ENCODE measurements at regions not wholly inside any gene's neighbourhood (a gene's known extent, or its start where the extent isn't known, plus 50 kb on each side); places are given as distances from the start of the nearest gene placed in this dataset.

DNA sequence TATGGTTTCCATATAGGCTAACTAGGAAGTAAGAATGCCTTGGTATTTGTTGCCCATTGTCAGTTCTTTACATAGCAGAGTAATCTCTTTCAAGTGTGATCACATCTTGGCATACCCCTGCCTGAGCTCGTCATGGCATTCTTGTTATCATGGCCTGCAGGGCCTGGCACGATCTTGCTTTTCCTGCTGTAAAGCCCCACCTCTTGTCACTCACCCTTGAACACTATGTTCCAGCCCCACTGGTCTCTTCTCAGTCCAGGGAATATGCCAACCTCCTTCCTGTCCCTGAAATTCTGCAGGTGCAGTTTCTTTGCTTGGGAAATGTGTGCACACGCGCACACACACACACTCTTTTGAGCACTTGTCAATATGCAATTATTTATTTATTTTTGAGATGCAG is 250.2 kb upstream of the DMRT1 start (continued):
- no peak for TF ChIP-seq GABPA (IDR thresholded peaks at IDR 0.05; ENCODE audit: low read depth)
- no peak for TF ChIP-seq IRF4 (IDR thresholded peaks at IDR 0.05; ENCODE audit: low read depth, low read length)
- no peak for TF ChIP-seq RAD51 (IDR thresholded peaks at IDR 0.05)

DNA sequence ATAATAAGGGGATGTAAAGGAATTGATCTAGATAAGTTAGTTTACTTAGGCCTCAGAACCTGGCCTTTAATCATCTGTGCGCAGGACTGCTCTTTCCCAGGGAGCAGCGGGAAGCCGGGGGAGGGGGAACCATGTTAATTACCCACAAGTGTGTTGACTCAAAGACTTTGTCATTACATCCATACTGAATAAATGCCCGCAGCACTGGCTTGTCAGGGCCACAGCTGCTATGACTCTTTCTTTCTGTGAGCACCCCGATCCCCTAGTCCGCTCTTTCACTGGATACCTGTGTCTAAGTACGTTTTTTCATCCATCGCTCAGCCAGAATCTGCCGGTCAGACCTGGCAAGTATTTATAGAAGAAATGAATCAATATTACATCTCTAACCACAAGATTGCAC is 249.3 kb upstream of the DMRT1 start:
- no peaks in the 10 kb centered on the region for H3K4me1 ChIP-seq (ENCODE audit: control insufficient read depth, insufficient read depth, low read length)
- ChIA-PET POLR2A (no interaction called here), RAD21 (ENCODE audit: unreplicated experiment) (no interaction called here), SMC1A (ENCODE audit: uncharacterized antibody, unreplicated experiment) (no interaction called here), CTCF (interaction anchor here (1.0 kb wide), 1 partner anchor 417 kb away, joined by 3 read pairs; no protein-coding TSS in a partner anchor)
- no TSS peak for BruUV-seq (replicated peaks)
- in situ Hi-C loops (cut with MboI): no loop called here
- H3K4me2 ChIP-seq (ENCODE audit: control insufficient read depth, insufficient read depth): no peak overlapping the region
- H3K4me3 ChIP-seq: no peak overlapping the region
- FAIRE-seq: no peak
- intact Hi-C loops (cut with micrococcal nuclease; ENCODE audit: unreplicated experiment): no loop called here
- H2AFZ ChIP-seq (ENCODE audit: control insufficient read depth, low read depth, low read length): no peak overlapping the region
- no peak for ATAC-seq
- H3K27me3 ChIP-seq (replicated peaks in 1 of 2; ENCODE audit: control insufficient read depth in 2 of 2, insufficient read depth in 2 of 2, low read length in 1 of 2): peaks cover 0 to 3% of the 10 kb centered on the region in 2 experiments; a peak in 2 of 4 replicates
- no peaks in the 10 kb centered on the region for H3K36me3 ChIP-seq (ENCODE audit: control insufficient read depth in 2 of 2, insufficient read depth in 2 of 2, low read length in 1 of 2)
- H3K27ac ChIP-seq (ENCODE audit: control insufficient read depth, insufficient read depth): no peak overlapping the region
- no peaks in the 10 kb centered on the region for H3K9me3 ChIP-seq (replicated peaks; ENCODE audit: control insufficient read depth, insufficient read depth, low read length)
- no peak overlapping the region for H3K9ac ChIP-seq (ENCODE audit: control insufficient read depth, insufficient read depth, low read length)
- TF ChIP-seq SUPT20H (IDR thresholded peaks at IDR 0.05; ENCODE audit: borderline replicate concordance, control insufficient read depth, low read depth, low read length) (no peak), TCF7 (IDR thresholded peaks at IDR 0.05; ENCODE audit: borderline replicate concordance) (no peak), RCOR1 (conservative IDR thresholded peaks at IDR 0.05; ENCODE audit: low read depth, low read length) (no peak), DPF2 (IDR thresholded peaks at IDR 0.05) (no peak), POLR2AphosphoS5 (IDR thresholded peaks at IDR 0.05; ENCODE audit: low read length) (no peak), CREB1 (IDR thresholded peaks at IDR 0.05; ENCODE audit: low read depth) (no peak), IKZF2 (IDR thresholded peaks at IDR 0.05) (no peak), TARDBP (IDR thresholded peaks at IDR 0.05; ENCODE audit: borderline replicate concordance) (no peak), SUZ12 (IDR thresholded peaks at IDR 0.05; ENCODE audit: unreplicated experiment) (no peak)
- TF ChIP-seq, protein P1, sequence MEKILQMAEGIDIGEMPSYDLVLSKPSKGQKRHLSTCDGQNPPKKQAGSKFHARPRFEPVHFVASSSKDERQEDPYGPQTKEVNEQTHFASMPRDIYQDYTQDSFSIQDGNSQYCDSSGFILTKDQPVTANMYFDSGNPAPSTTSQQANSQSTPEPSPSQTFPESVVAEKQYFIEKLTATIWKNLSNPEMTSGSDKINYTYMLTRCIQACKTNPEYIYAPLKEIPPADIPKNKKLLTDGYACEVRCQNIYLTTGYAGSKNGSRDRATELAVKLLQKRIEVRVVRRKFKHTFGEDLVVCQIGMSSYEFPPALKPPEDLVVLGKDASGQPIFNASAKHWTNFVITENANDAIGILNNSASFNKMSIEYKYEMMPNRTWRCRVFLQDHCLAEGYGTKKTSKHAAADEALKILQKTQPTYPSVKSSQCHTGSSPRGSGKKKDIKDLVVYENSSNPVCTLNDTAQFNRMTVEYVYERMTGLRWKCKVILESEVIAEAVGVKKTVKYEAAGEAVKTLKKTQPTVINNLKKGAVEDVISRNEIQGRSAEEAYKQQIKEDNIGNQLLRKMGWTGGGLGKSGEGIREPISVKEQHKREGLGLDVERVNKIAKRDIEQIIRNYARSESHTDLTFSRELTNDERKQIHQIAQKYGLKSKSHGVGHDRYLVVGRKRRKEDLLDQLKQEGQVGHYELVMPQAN (conservative IDR thresholded peaks at IDR 0.05): no peak
- WGBS (ENCODE audit: insufficient coverage, insufficient replicate concordance, low lambda C conversion rate, missing lambda C conversion rate): 61% methylated on average over 9 of the region's 9 CpGs
- DNase-seq (ENCODE audit: low read depth, low spot score): no peak
- H3K79me2 ChIP-seq (ENCODE audit: control insufficient read depth, insufficient read depth, low read length): no peaks in the 10 kb centered on the region
- H4K20me1 ChIP-seq (ENCODE audit: control insufficient read depth, insufficient read depth): no peaks in the 10 kb centered on the region; the same call in 1 of the 2 replicates

Data from GM12878 (cell line).